Panc1 (cell line): ENCODE measurements at regions not wholly inside any gene's neighbourhood (a gene's known extent, or its start where the extent isn't known, plus 50 kb on each side); places are given as distances from the start of the nearest gene placed in this dataset.

Experiments used
- ATAC-seq: fragments of 200-7000 bp; cut with Tn5 transposase; 2 replicates; pipeline ENCODE4 v1.9.1; 2020; ENCODE audit warnings: mild to moderate bottlenecking, moderate library complexity
- BruUV-seq: library from RNA; stranded (reverse); fragments of 400-500 nt; replicated peaks from 2 replicates; lab custom pipeline; 2021; lab: Mats Ljungman, UMichigan
- CTCF ChIA-PET: fragments of 300-600 bp; sonication (Branson Sonifier 250); formaldehyde crosslinking; loops from one replicate; lab custom pipeline; 2022; ENCODE audit warnings: antibody characterized with exemption; lab: Charles Lee
- POLR2A ChIA-PET: fragments of 300-600 bp; sonication (Branson Sonifier 250); formaldehyde crosslinking; loops from one replicate; lab custom pipeline; 2022; ENCODE audit warnings: antibody characterized with exemption; lab: Charles Lee
- DNase-seq: peaks from one replicate; pipeline ENCODE4 v3.0.0-alpha.2; 2010; ENCODE audit warnings: low read depth, low spot score
- H3K27ac ChIP-seq: 2 replicates; pipeline ENCODE4 v1.5.1; 2011; ENCODE audit warnings: mild to moderate bottlenecking, low read length, inconsistent platforms
- H3K27me3 ChIP-seq: fragments of 200-500 bp; sonication (Bioruptor generic); 2 replicates; pipeline ENCODE4 v1.6.0; 2014; ENCODE audit warnings: low read length, inconsistent platforms; ENCODE audit not compliant: control insufficient read depth, insufficient read depth
- H3K36me3 ChIP-seq: fragments of 200-500 bp; sonication (Bioruptor generic); 2 replicates; pipeline ENCODE4 v1.5.1; 2014; ENCODE audit warnings: inconsistent platforms, mild to moderate bottlenecking, low read length, moderate library complexity; ENCODE audit not compliant: control insufficient read depth, insufficient read depth
- H3K4me1 ChIP-seq: 2 replicates; pipeline ENCODE4 v1.5.1; 2011; ENCODE audit warnings: inconsistent platforms, mild to moderate bottlenecking, low read length, moderate library complexity; ENCODE audit not compliant: control insufficient read depth, insufficient read depth
- H3K4me3 ChIP-seq, 2 experiments: 2 replicates each; pipeline ENCODE4 v1.5.1; 2011 to 2012; ENCODE audit warnings: low read depth in 2 of 2, low read length in 2 of 2, mild to moderate bottlenecking in 2 of 2, inconsistent platforms in 1 of 2, moderate library complexity in 1 of 2
- H3K9me3 ChIP-seq: fragments of 200-500 bp; sonication (Bioruptor generic); 2 replicates; pipeline ENCODE4 v1.5.1; 2014; ENCODE audit warnings: low read depth, mild to moderate bottlenecking, inconsistent platforms, low read length, moderate library complexity; ENCODE audit not compliant: control insufficient read depth, insufficient read depth
- CTCF ChIP-seq: fragments of 450-650 bp; IDR thresholded peaks from 2 replicates; pipeline ENCODE4 v1.5.1; 2017; ENCODE audit warnings: mild to moderate bottlenecking
- POLR2AphosphoS5 ChIP-seq: IDR thresholded peaks from 2 replicates; pipeline ENCODE4 v1.6.1; 2012; ENCODE audit warnings: mild to moderate bottlenecking, low read depth, low read length, moderate library complexity
- REST ChIP-seq, 2 experiments: IDR thresholded peaks; 2 replicates each; pipeline ENCODE4 v1.6.1; 2011 to 2012; ENCODE audit warnings: low read depth in 2 of 2, control low read depth in 1 of 2, low read length in 1 of 2, mild to moderate bottlenecking in 1 of 2, moderate library complexity in 1 of 2; ENCODE audit not compliant: insufficient read depth in 1 of 2
- SIN3A ChIP-seq: IDR thresholded peaks from 2 replicates; pipeline ENCODE4 v1.6.1; 2012; ENCODE audit warnings: low read depth, mild to moderate bottlenecking, low read length, moderate library complexity, borderline replicate concordance; ENCODE audit not compliant: insufficient read depth
- TCF7L2 ChIP-seq: IDR thresholded peaks from 2 replicates; pipeline ENCODE4 v1.6.1; 2011; ENCODE audit warnings: mild to moderate bottlenecking, low read depth, low read length, inconsistent platforms
- in situ Hi-C: cut with HindIII; loops from 2 replicates; pipeline ENCODE4 v1.10.0; 2016; ENCODE audit warnings: low sequenced_read_pairs, low pct_unique_long_range_greater_than_20kb
- intact Hi-C: fragments of 100-400 bp; cut with micrococcal nuclease; formaldehyde crosslinking; loops from one replicate; pipeline ENCODE4 v1.10.0; 2022; ENCODE audit not compliant: unreplicated experiment

GRCh38 chr15:55108448-55108847 lies 88.3 kb downstream of the RSL24D1 start:
- intact Hi-C loops (loop anchor here (2.0 kb wide), 1 partner anchor 1146 kb away; no protein-coding TSS in a partner anchor), in situ Hi-C loops (no loop called here)
- ChIA-PET CTCF (interaction anchor here (0.6 to 1.0 kb wide), 4 partner anchors 78 to 349 kb away, joined by 3 to 11 read pairs (median 6); no protein-coding TSS in a partner anchor), POLR2A (no interaction called here)
- Histone ChIP-seq H3K4me3 (no peak overlapping the region), H3K4me1 (no peaks in the 10 kb centered on the region), H3K9me3 (no peaks in the 10 kb centered on the region), H3K27ac (no peak overlapping the region), H3K36me3 (no peaks in the 10 kb centered on the region), H3K27me3 (no peaks in the 10 kb centered on the region)
- DNase-seq (no peak), ATAC-seq (no peak)
- no peak for TF ChIP-seq REST (IDR thresholded peaks at IDR 0.05; ENCODE audit: insufficient read depth in 1 of 2, low read depth in 2 of 2, low read length in 1 of 2)
- TF ChIP-seq POLR2AphosphoS5: no peak
- TF ChIP-seq CTCF: no peak
- TF ChIP-seq TCF7L2: no peak
- no peak for TF ChIP-seq SIN3A
- no TSS peak for BruUV-seq

- CTCF ChIA-PET: no interaction called here
- H3K9me3 ChIP-seq: no peaks in the 10 kb centered on the region
- H3K36me3 ChIP-seq: no peaks in the 10 kb centered on the region
- no TSS peak for BruUV-seq
- H3K27ac ChIP-seq: no peak overlapping the region
- in situ Hi-C loops (no loop called here), intact Hi-C loops (no loop called here)
- no peak overlapping the region for H3K4me3 ChIP-seq
- DNase-seq (no peak), ATAC-seq (no peak)
- TF ChIP-seq POLR2AphosphoS5: no peak
- no peaks in the 10 kb centered on the region for H3K4me1 ChIP-seq
- H3K27me3 ChIP-seq: peaks cover 2% of the 10 kb centered on the region; the same call in 1 of the 2 replicates
- POLR2A ChIA-PET: no interaction called here
Measured at GRCh38 chr15:55106155-55106554, 90.6 kb downstream of the RSL24D1 start.

- no peak overlapping the region for H3K27ac ChIP-seq
- no peak for DNase-seq
- ATAC-seq: no peak
- H3K9me3 ChIP-seq: no peaks in the 10 kb centered on the region
- no peak for TF ChIP-seq POLR2AphosphoS5
- no peak for TF ChIP-seq CTCF
- TF ChIP-seq REST (IDR thresholded peaks at IDR 0.05; ENCODE audit: insufficient read depth in 1 of 2, low read depth in 2 of 2, low read length in 1 of 2): no peak
- no peak for TF ChIP-seq SIN3A
- no peak for TF ChIP-seq TCF7L2
- no peak overlapping the region for H3K4me3 ChIP-seq
- no peaks in the 10 kb centered on the region for H3K4me1 ChIP-seq
- in situ Hi-C loops (no loop called here), intact Hi-C loops (no loop called here)
- no peaks in the 10 kb centered on the region for H3K36me3 ChIP-seq
- BruUV-seq: no TSS peak
- POLR2A ChIA-PET: no interaction called here
- no peaks in the 10 kb centered on the region; the same call in 1 of the 2 replicates for H3K27me3 ChIP-seq
- CTCF ChIA-PET: interaction anchor here (0.5 kb wide), 1 partner anchor 15 kb away, joined by 6 read pairs; no protein-coding TSS in a partner anchor
Measured at GRCh38 chr15:55094136-55094535, 102.6 kb downstream of the RSL24D1 start.
